ENCODE measurements at regions not wholly inside any gene's neighbourhood (a gene's known extent, or its start where the extent isn't known, plus 50 kb on each side); places are given as distances from the start of the nearest gene placed in this dataset.

DNA sequence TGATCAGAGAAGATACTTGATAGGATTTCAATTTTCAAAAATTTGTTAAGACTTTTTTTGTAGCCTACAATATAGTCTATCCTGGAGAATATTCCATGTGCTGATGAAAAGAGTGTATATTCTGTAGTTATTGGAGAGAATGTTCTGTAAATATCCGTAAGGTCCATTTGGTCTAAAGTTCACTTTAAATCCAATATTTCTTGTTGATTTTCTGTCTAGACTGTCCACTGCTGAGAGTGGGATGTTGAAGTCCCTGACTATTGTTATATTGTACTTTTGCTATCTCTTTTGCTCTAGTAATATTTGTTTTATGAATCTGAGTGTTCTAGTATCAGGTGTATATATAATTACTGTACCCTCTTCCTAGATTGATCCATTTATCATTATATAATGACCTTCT is 406.2 kb upstream of the CNTN4 start:
- H3K9me3 Mint-ChIP-seq = peaks cover 9% of the 10 kb centered on the region
- no peak for ATAC-seq
- no peak overlapping the region for H3K4me3 Mint-ChIP-seq
- no peaks in the 10 kb centered on the region for H3K36me3 Mint-ChIP-seq (ENCODE audit: low read depth)
- H3K4me1 Mint-ChIP-seq = no peaks in the 10 kb centered on the region
- H3K27ac Mint-ChIP-seq = no peak overlapping the region
- H3K27me3 Mint-ChIP-seq = no peaks in the 10 kb centered on the region
- DNase-seq = no peak

DNA sequence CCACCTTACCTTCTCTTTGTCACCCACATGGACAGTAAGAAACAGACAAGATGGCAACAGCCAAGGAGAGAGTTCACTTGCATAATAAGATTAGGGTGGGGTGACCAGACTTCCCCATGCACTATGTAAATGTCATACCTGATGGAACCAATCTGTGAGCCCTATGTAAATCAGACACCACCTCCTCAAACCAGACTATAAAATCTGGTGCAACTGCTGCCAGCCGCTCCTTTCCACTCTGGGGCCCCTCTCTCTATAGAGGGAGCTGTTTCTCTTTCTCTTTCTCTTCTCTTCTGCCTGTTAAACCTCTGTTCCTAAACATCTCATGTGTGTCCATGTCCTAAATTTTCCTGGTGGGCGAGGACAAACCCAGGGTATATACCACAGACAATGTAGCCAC is 405.5 kb upstream of the CNTN4 start:
- DNase-seq (no peak), ATAC-seq (no peak)
- Mint-ChIP-seq H3K36me3 (ENCODE audit: low read depth) (no peaks in the 10 kb centered on the region), H3K4me3 (no peak overlapping the region), H3K9me3 (peaks cover 8% of the 10 kb centered on the region), H3K27me3 (no peaks in the 10 kb centered on the region), H3K27ac (no peak overlapping the region), H3K4me1 (no peaks in the 10 kb centered on the region)

DNA sequence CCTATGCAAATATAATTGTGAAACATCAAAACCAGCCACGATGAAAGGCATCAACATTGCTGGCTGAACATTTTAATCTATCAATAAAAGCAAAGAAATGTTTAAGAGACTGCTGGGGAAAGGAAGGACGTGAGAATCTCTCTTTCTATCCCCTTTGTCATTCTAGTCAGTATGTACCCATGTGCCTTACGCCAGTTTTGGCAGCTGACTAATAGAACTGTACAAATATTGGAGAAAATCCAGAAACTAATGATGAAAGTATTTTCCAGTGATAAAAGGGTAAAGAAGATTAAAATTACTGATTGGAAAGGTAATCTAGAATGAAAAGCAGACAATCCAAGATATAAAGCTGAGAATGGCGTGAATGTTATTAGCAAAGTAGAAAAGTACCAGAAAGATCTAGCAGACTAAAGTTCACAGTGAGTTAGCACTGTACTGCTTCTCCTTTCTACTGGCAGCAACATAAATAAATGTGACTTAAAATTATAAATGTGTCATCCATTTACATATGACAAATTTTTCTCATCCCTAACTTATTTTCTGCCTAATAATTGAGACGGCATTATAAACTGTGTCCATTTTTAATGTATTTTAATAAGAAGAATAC is 401.9 kb upstream of the CNTN4 start:
- ATAC-seq = no peak
- no peaks in the 10 kb centered on the region for H3K4me1 Mint-ChIP-seq
- H3K4me3 Mint-ChIP-seq = no peak overlapping the region
- H3K27me3 Mint-ChIP-seq = no peaks in the 10 kb centered on the region
- H3K9me3 Mint-ChIP-seq = peaks cover 13% of the 10 kb centered on the region
- DNase-seq = no peak
- H3K27ac Mint-ChIP-seq = no peak overlapping the region
- no peaks in the 10 kb centered on the region for H3K36me3 Mint-ChIP-seq (ENCODE audit: low read depth)

DNA sequence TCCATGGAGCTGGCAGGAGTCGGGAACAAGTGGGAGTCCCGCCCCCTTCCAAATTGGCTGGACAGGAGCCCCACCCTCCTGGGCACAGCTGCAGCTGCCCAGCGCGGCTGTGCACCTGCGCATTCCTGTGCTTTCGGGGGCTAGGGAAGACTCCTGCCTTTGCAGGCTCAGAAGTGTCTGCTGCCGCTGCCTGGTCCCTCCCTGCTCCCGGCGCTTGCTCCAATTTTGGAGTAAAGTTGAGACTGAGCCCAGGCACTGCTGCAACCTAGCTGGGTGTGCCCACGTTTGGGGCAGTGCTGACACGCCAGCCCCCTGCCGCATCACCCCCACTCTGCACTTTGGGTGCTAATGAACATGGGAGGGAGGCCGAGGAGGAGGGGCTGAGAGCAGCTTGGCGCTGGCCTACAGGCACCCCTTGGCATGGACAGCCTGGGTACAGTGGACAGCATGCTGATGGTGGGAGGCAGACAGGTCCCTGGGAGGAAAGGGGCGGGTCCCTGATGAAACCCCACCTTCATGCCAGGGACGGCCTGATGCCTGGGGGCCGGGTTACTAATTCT is 399.2 kb upstream of the CNTN4 start:
- Mint-ChIP-seq H3K9me3 (peaks cover 9% of the 10 kb centered on the region), H3K27me3 (no peaks in the 10 kb centered on the region), H3K27ac (no peak overlapping the region), H3K4me1 (no peaks in the 10 kb centered on the region), H3K36me3 (ENCODE audit: low read depth) (no peaks in the 10 kb centered on the region), H3K4me3 (no peak overlapping the region)
- DNase-seq (no peak), ATAC-seq (no peak)

DNA sequence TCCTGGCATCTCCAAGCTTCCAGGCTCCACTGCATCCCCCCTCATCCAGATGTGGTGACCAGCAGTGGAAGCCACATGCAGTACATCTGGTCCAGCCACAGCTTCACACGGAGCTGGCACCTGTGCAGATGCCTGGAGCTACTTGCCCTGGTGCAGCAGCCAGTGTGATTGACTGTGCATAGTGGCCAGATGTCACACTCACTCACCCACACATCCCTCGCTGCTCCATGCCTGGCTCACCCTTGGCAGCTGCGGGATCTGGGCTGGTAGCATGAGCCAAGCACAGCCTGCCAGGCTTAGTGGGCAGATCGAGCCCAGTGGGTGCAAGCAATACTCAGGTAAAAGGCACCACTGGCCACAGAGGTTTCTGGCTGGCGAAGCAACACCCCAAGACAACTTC is 398.0 kb upstream of the CNTN4 start:
- peaks cover 9% of the 10 kb centered on the region for H3K9me3 Mint-ChIP-seq
- DNase-seq = no peak

DNA sequence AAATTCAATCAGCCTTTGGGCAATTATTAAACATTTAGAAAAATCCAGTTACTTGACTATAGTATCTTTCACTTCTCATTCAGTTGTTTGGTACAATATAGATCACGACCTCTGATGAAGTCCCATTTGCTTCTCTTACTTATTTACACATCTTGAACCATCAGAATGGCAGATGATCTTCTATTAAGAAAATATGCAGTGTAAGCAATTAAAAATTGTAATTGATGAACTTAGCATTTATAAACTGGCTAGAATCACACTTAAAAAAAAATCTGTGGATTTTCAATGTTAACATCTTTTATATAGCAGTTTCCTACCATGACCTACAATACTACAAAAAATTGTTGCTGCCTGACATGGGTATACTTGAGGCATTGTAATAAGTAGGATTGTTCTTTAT is 395.5 kb upstream of the CNTN4 start:
- Mint-ChIP-seq H3K27me3 (no peaks in the 10 kb centered on the region), H3K4me3 (no peak overlapping the region), H3K36me3 (ENCODE audit: low read depth) (no peaks in the 10 kb centered on the region), H3K9me3 (peaks cover 17% of the 10 kb centered on the region), H3K27ac (no peak overlapping the region), H3K4me1 (no peaks in the 10 kb centered on the region)
- DNase-seq = no peak
- ATAC-seq = no peak

More for the DNA sequence above, 398.0 kb upstream of the CNTN4 start:
- H3K27ac Mint-ChIP-seq = no peak overlapping the region
- ATAC-seq = no peak
- no peak overlapping the region for H3K4me3 Mint-ChIP-seq
- no peaks in the 10 kb centered on the region for H3K4me1 Mint-ChIP-seq
- no peaks in the 10 kb centered on the region for H3K36me3 Mint-ChIP-seq (ENCODE audit: low read depth)
- no peaks in the 10 kb centered on the region for H3K27me3 Mint-ChIP-seq

DNA sequence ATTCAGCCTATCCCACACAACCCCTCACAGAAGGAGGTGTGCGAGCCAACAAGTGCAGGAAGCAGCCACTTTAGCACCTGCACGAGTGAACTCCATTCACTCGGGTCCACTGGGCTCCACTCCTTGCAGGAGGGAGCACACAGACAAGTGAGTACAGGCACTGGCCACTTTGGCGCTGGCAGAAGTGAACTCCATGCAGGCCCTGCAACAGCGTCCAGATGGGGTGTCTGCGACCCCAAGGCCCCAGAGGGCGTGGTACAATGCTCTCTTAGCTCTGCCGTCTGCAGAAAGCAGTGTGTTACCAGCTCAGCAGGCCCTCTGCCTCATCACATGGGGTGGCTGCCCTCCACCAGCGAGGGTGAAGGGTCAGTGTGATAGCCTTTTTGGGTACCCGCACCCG is 388.0 kb upstream of the CNTN4 start:
- no peak overlapping the region for H3K4me3 Mint-ChIP-seq
- H3K9me3 Mint-ChIP-seq = peaks cover 8% of the 10 kb centered on the region
- no peak for DNase-seq
- ATAC-seq = no peak
- no peaks in the 10 kb centered on the region for H3K27me3 Mint-ChIP-seq
- H3K36me3 Mint-ChIP-seq (ENCODE audit: low read depth) = no peaks in the 10 kb centered on the region
- no peaks in the 10 kb centered on the region for H3K4me1 Mint-ChIP-seq
- H3K27ac Mint-ChIP-seq = no peak overlapping the region

DNA sequence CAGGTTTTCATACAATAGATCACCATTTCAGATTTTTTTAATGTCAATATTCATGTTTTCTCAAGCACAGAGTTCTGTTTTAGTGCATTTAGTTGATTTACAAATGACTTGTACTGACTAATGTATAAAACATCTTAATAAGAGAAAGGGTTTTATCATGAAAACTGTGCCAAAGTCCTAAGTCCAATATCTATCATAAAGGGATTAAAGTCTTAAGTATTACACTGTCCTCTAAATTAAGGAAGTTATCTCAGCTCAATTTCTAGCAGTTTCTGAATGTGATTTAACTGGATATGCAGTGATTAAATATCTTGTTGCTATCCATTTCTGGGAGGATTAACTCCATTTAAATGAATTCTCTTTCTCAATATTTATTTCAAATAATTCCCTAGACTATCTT is 381.1 kb upstream of the CNTN4 start:
- Mint-ChIP-seq H3K4me3 (no peak overlapping the region), H3K27me3 (no peaks in the 10 kb centered on the region), H3K4me1 (no peaks in the 10 kb centered on the region), H3K9me3 (no peaks in the 10 kb centered on the region), H3K36me3 (ENCODE audit: low read depth) (no peaks in the 10 kb centered on the region), H3K27ac (no peak overlapping the region)
- no peak for DNase-seq
- no peak for ATAC-seq

DNA sequence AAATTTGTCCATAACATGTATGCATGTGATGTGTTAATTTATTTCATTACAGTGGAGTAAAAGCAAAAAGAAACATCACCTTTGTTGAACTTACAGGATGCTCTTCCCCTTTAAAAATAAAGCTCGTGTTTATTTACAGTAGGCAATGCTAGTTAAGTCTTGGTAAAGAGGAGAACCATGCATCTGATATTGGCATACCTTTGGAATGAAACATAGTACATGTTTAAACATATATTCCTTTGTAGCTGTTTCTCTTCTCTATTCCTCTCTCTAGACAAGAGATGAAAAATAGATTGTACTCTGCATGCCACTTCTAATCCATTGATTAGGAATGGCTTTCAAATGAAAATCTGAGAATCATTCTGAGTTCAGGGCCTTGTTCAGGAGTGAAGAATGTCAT is 374.9 kb upstream of the CNTN4 start:
- Mint-ChIP-seq H3K4me3 (no peak overlapping the region), H3K9me3 (peaks cover 5% of the 10 kb centered on the region), H3K27me3 (no peaks in the 10 kb centered on the region), H3K4me1 (no peaks in the 10 kb centered on the region), H3K27ac (no peak overlapping the region), H3K36me3 (ENCODE audit: low read depth) (no peaks in the 10 kb centered on the region)
- ATAC-seq (no peak), DNase-seq (no peak)

DNA sequence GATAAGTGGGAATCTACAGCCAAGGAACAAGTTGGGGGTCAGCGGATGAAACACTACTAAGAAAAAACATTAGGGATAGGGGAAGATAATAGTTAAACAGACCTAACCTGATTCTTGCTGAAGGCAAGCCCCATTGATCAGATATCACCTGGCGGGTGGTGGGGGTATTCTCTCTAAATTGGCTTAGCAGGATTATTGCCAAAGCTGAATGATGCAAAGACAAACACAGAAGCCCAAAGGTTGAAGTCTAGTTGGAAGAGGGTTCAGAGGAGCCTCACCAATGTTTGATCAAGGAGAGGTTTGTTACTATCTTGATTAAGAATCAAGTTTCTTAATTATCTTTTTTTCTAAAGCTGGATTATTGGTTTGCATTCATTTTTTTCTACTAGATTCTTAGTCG is 371.9 kb upstream of the CNTN4 start:
- H3K27me3 Mint-ChIP-seq = no peaks in the 10 kb centered on the region
- H3K4me3 Mint-ChIP-seq = no peak overlapping the region
- no peak for ATAC-seq

DNA sequence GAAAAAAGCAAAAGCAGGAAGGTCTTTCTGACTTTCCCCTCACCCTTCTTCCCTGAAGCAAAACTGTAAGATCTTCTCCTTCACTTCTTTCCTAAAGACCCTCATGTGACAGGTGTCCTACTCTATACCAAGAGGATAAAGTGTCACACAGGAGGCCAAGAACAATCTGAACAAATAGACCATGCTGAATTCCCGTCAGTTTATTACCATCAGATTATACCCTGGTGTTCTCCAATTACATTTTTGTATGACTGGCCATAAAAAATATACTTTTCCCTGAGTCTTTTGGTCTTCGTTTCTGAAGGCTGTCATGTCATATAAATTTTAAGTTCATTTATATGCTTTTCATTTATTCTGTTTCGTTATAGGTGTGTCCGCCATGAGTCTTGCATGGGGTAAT is 371.4 kb upstream of the CNTN4 start:
- ATAC-seq (no peak), DNase-seq (no peak)
- Mint-ChIP-seq H3K9me3 (peaks cover 8% of the 10 kb centered on the region), H3K27me3 (no peaks in the 10 kb centered on the region), H3K4me3 (no peak overlapping the region), H3K36me3 (ENCODE audit: low read depth) (no peaks in the 10 kb centered on the region), H3K27ac (no peak overlapping the region), H3K4me1 (no peaks in the 10 kb centered on the region)

More for the DNA sequence above, 371.9 kb upstream of the CNTN4 start:
- Mint-ChIP-seq H3K9me3 (peaks cover 5% of the 10 kb centered on the region), H3K27ac (no peak overlapping the region), H3K36me3 (ENCODE audit: low read depth) (no peaks in the 10 kb centered on the region), H3K4me1 (no peaks in the 10 kb centered on the region)
- no peak for DNase-seq

DNA sequence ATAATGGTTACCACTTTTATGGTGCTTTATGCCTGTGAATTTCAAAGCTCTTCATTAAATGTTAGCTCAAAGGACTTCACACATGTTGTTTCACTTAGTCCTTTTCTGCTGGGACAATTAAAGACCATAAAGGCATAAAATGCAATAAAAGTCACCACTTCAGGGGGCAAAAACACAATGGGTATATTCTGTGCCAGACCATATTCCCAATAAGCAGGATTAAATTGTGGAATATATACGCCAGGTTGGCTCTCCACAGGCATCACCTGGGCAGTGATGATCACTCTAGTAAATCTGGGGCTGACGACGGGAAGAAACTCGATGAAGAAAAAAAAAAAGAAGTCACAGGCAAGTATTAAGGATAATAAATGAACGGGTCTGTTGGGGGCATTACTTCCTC is 370.2 kb upstream of the CNTN4 start:
- H3K36me3 Mint-ChIP-seq (ENCODE audit: low read depth) = no peaks in the 10 kb centered on the region
- no peak overlapping the region for H3K4me3 Mint-ChIP-seq
- ATAC-seq (no peak), DNase-seq (no peak)
- H3K9me3 Mint-ChIP-seq = peaks cover 12% of the 10 kb centered on the region
- no peaks in the 10 kb centered on the region for H3K4me1 Mint-ChIP-seq
- H3K27ac Mint-ChIP-seq = no peak overlapping the region
- H3K27me3 Mint-ChIP-seq = no peaks in the 10 kb centered on the region

DNA sequence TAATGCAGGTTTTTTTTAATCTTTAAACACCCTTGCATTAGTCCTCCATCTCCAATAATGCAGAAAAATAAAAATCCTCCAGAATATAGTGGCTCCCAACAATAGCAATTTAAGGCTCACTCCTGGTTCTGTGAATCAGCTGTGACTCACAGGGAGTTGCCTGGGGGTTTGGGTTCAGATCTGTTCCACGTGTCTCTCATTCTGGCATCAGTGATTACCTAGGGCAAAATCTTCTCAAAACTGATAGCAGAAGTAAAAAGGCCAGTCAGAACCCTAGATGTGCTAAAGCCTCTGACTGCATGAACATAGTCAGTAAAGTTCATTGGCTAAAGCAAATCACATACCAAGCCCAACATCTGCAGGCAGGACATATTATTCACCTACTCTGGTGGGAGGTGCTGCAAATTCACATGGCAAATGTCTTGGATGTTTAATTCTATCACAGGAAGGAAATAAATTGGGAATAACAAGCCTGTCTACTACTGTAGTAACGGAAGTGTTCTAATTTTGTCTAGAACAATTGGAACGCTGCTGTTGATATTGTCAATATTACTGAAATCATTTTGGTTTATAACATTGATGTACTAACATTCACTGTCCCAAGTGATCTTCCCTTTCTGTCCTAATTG is 364.1 kb upstream of the CNTN4 start:
- Mint-ChIP-seq H3K36me3 (ENCODE audit: low read depth) (no peaks in the 10 kb centered on the region), H3K4me3 (no peak overlapping the region), H3K27me3 (no peaks in the 10 kb centered on the region), H3K9me3 (peaks cover 21% of the 10 kb centered on the region), H3K27ac (no peak overlapping the region), H3K4me1 (no peaks in the 10 kb centered on the region)
- ATAC-seq (no peak), DNase-seq (no peak)

DNA sequence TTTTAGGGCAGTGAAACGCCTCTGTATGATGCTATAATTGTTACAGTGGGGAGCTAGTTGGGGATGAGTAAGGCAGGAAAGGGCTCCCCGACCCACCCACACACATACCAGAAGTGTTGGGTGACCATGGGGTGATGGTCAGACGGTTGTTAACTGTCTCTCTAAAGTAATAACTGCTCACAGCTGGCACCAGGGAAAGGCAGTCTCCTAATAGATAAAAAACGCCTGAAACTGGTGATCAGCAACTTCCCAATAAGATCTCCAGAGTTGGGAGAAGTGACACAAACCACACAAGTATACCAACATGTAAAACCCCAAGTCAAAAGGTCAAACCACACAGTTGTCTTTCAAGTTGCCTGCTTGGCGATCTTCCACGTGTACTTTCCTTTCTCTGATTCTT is 346.5 kb upstream of the CNTN4 start:
- Mint-ChIP-seq H3K27me3 (no peaks in the 10 kb centered on the region), H3K36me3 (ENCODE audit: low read depth) (peaks cover 1% of the 10 kb centered on the region), H3K4me3 (no peak overlapping the region), H3K9me3 (peaks cover 4% of the 10 kb centered on the region), H3K4me1 (no peaks in the 10 kb centered on the region), H3K27ac (no peak overlapping the region)
- ATAC-seq (no peak), DNase-seq (no peak)

DNA sequence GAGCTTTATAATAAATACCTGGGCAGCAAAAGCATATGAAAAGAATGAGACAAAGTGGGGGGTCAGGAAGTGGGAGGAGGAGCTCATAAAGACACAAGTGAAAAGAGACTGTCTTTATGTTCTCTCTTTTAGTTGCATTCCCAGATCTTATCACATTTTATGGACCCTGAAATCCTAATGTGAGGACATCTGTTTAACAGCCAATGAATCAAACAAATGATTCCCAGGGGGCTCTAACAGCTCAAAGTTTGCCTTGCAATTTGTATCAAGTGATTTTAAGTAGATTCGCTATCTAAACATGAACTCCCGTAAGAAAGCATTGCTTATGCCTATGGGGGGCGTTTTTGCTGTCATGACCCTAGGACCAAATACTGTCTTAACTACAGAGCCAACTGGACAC is 332.3 kb upstream of the CNTN4 start:
- Mint-ChIP-seq H3K4me3 (no peak overlapping the region), H3K27me3 (no peaks in the 10 kb centered on the region), H3K36me3 (ENCODE audit: low read depth) (no peaks in the 10 kb centered on the region), H3K9me3 (peaks cover 12% of the 10 kb centered on the region), H3K27ac (no peak overlapping the region), H3K4me1 (no peaks in the 10 kb centered on the region)
- ATAC-seq (no peak), DNase-seq (no peak)

Measured in activated naive CD8-positive, alpha-beta T cell treated with anti-CD3 and anti-CD28 coated beads, Interleukin-2, amount 50 U/mL, for 24 hours (primary cell).